NCI-H226 (cell line): ENCODE measurements at regions not wholly inside any gene's neighbourhood (a gene's known extent, or its start where the extent isn't known, plus 50 kb on each side); places are given as distances from the start of the nearest gene placed in this dataset.

Experiments
- DNase-seq: peaks from one replicate; pipeline ENCODE4 v3.0.0-alpha.2; 2015

- DNase-seq = peak; percentile 54
These were observed 423.9 kb upstream of the USP24 start for GRCh38 chr1:55639051-55639450.

GRCh38 chr1:55636696-55637095 lies 421.5 kb upstream of the USP24 start:
- DNase-seq = peak; percentile 87

DNA sequence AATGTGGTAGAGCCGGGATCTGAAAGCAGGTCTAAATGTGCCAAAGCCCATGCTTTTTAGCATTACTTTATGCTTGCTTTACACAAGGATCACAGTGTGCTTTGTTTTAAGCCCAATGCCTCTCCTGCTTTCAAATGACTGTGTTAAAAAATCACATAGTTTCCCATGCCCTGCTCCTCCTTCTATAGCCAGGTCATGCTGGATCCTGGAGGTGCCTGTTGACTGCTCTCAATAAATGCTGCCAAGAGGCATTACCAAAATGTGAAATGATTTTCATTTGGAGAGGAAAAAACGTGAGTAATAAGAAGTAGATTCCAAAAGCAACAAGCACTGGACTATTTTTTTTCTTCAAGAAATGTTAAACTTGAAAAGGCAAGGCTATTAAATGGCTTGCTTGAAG lies 420.7 kb upstream of the USP24 start:
- peak; percentile 36 for DNase-seq

GRCh38 chr1:55634516-55634915 lies 419.4 kb upstream of the USP24 start:
- DNase-seq = no peak

DNA sequence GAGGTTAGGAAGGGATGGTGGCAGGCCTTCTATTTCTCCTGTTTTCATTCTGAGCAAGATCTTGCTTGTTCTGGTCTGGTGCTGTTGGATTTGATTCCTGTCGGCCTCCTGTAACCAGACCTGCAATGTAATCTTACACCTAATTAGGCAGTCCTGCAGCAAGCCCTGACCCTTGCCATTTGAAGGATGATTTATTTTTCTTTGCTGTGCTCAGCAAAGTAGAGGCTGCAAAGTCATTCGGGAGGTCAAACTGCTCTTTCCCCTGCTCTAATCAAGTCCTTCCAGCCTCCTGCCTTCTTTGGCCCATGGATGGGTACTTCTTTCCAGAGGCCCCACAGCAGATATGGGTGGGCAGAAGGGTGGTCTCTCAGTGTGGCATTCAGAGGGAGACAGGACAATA lies 417.7 kb upstream of the USP24 start:
- DNase-seq = no peak

- DNase-seq = peak; percentile 26
These were observed 416.9 kb upstream of the USP24 start for GRCh38 chr1:55632058-55632457.

DNA sequence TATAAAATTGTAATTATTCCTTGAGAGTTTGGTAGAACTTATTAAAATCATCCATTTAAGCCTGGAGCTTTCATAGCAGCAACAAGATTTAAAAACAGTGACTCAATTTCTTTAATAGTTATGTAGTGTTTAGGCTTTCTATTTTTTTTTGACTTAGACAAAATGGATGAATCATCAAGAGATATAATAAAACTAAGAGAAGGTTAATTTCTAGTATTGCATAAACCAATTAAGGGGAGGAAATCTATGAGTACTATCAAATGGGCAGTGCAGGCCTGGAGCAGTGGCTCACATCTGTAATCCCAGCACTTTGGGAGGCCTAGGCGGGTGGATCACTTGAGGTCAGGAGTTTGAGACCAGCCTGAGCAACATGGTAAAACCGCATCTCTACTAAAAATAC lies 416.3 kb upstream of the USP24 start:
- DNase-seq = no peak

DNA sequence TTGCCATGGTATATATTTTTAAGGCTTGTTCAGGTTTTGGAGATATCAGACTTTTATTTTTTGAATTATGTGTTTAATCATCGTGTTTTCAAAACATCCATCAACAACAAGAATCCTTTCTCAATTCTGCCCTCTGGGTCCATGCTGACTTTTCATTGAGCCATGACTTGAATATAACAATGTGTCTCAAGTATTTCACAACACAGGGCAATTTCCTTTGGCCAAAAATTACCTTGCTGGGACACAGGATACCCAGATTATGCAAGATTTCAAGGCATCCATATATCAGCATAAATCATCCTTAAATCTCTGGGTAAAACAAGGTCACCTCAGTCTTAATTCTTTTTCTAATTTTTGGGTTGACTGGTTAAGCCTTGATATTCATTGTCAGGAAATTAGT lies 411.2 kb upstream of the USP24 start:
- no peak for DNase-seq

GRCh38 chr1:55624766-55625165 lies 409.6 kb upstream of the USP24 start:
- no peak for DNase-seq

DNA sequence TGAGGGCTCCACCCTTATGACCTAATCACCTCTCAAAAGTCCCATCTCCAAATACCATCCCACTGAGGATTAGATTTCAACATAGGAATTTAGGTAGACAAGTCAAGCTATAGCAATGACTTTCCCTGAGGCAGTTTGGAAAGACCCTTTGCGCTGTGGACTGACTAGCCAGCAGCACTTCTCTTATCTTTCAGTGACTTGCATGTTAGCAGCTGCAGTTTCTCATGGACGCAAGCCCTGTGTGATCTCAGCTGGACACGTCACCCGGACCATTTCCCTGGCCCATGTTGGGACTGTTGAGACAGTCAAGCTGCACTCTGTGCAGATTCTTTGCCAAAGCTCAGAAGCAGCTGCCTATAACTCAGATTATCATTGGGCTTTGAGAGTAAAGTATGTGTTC lies 408.1 kb upstream of the USP24 start:
- DNase-seq = no peak

DNA sequence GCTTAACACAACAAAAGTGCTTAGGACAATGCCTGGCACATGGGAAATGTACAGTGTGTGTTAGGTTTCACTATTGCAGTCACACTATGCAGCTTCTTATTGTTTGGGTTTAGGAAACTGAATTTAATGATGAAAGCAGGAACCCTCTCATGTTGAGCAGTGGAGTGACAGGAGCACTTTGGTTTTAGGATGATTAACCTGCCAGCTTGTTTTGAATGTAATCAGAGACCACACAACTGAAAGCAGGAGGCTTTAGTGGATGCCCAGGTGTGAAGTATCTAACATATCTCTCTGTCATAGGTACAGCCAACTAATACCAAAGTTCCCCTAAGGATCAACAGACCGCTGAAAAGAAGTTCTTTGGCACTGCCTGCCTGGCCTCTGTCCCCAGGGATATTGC lies 406.9 kb upstream of the USP24 start:
- DNase-seq = no peak

- DNase-seq = no peak
These were observed 403.0 kb upstream of the USP24 start for GRCh38 chr1:55618199-55618598.

DNA sequence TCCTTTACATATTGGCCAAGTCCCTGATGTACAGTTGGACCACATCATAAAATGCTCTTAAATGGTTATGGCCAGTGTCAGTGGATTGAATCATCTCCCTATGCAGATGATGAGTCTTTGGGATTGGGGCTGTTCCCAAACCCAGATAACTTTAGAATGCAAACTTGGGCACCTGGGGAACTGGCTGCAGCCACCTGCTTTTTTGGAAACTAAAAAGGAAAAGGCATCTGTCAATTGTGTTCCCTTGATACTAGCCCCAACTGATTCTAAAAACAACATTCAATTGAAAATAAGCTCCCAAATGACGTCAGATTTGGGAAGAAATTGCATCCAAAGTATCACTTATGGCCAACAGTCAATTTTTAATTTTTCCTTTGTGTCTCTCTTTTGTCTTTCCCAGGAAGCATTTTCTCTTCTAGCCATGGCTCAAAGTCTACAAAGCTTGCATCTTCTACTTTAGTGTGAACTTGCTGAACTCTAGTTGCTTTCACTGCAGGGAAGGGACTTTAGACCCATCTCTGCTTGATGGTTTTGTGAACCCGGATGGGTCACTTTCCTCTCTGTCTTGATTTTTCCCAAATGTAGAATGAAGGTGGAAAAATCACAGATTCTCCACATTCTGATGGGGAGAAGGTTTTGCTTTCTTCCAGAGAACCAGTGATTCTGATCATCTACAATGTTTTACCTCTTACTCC lies 402.3 kb upstream of the USP24 start:
- no peak for DNase-seq

GRCh38 chr1:55612988-55613387 lies 397.8 kb upstream of the USP24 start:
- no peak for DNase-seq

DNA sequence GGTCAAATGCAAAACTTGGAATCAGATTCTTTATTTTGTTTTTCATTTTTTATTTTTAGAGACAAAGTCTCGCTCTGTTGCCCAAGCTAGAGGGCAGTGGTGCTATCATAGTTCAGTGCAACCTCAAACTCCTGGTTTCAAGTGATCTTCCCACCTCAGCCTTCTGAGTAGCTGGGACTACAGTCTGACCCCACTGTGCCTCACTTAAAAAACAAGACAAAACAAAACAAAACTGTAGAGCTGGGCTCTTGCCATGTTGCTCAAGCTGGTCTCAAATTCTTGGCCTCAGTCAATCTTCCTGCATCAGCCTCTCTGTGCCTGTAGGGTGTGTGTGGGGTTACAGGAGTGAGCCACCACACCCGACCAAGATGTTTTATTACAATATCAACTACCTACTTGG lies 396.0 kb upstream of the USP24 start:
- DNase-seq = no peak

DNA sequence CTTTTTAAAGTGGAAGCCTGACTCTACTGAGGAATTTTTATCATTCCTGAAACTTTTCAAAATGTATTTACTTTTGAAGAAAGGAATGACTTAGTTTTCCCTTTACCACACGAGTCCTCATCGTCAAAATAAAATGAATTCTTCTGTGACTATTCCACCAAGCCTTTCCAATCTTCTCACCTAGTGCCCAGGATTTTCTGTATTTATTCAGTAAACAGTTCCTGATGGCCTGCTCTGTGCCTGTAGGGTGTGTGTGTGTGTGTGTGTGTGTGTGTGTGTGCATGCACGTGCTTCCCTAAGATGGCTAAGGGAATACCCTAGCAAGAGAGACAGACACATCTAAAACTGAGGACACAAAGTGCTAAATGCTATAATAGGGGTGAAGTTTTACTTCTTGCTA lies 395.0 kb upstream of the USP24 start:
- DNase-seq = no peak

DNA sequence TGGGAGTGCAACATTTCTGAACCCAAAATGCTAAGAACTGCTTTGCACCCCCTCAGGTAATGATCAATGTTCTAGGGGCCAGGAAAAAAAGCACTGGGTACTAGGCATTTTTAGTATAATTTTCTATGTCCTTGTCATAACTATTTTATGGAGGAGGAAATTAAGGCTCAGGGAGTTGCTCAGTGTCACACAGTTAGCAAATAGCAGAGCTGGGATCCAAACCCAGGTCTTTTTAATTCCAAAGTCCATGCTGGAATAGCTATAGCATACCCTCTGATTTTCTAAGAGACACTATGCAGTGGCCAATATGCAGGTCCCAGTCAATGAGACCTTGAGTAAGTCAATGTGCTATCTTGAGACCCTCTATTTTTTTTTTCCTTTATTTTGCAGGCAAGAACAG lies 394.5 kb upstream of the USP24 start:
- DNase-seq = no peak

DNA sequence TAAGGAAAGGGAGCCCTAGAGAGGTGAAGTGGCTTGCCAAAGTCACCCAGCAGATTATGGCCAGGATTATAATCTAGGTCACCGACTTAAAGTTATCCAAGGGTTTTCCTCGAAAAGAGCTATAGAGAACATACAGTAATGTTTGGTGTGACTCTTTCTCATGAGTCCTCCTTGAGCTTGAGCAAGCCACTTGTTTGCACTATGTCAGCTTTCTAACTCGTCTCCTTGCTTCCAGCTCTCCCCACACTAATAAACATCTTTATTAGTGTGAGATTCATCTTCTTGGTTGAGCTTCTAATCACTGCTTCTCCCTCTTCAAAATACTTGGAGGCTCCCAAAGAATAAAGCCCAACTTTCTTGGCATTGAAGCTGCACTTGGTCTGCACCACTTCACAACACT lies 390.0 kb upstream of the USP24 start:
- no peak for DNase-seq

DNA sequence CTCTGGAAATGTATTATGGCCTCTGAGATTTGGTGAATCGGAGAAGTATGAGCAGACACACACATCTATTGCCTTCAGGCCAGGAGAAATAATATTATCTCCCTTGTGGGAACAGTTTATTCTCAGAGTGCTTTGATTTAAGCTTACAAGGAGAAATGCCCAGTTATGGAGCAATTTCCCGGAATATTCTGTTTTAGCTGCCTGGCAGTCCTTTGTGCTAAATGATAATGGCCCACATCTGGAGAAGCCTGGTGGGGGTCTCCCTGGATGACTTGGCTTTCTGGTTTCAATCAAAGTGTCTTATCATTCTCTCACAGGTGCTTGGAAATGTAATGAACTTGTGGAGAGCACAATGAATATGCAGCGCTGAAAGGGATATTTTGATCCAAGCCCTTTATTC lies 389.6 kb upstream of the USP24 start:
- no peak for DNase-seq

DNA sequence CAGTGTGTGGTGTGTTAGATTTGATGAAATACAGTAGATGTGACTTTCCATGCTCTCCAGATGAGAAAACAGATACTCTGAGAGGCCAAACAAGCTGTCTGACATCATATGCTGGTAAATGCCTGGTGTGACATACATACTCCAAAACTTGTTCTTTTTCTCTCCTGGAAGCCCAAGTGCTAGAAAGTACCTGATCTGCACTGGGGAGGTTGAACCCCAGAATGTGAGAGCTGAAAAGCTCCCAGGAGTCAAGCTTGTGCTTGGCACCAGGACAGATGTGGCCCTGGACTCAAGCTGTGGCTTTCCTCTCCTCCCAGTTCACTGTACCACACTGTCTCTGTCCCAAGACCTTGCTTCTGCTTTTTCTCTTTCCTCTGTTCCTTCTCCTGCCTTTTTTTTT lies 389.0 kb upstream of the USP24 start:
- DNase-seq = no peak

- DNase-seq = no peak
These were observed 385.1 kb upstream of the USP24 start for GRCh38 chr1:55600242-55600641.

- no peak for DNase-seq
These were observed 382.7 kb upstream of the USP24 start for GRCh38 chr1:55597910-55598309.

GRCh38 chr1:55594701-55595100 lies 379.5 kb upstream of the USP24 start:
- DNase-seq = no peak

DNA sequence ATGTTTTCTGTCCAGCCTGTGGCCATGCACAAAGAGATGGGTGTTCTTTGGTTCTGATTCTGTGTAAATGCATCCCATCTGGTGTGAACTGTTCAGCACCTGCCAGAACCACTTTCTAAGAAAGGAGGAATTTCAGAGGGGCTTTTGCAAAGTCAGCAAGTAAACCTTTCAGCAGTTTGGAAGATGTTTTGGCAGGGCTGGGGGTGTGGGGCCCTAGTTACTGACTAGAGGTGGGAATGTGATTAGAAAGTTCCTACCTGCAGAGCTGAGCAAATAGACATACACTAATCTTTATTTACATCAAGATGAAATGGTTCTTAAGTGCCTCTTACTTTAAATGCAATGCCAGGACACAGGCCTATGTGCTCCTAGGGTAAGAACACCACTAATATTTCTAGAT lies 378.1 kb upstream of the USP24 start:
- DNase-seq = no peak

- DNase-seq = no peak
These were observed 377.0 kb upstream of the USP24 start for GRCh38 chr1:55592122-55592521.
